Hepatocyte (in vitro differentiated cells): ENCODE measurements at regions not wholly inside any gene's neighbourhood (a gene's known extent, or its start where the extent isn't known, plus 50 kb on each side); places are given as distances from the start of the nearest gene placed in this dataset.

Experiments used
- DNase-seq: peaks from one replicate; pipeline ENCODE4 v3.0.0-alpha.2; 2016; ENCODE audit warnings: low spot score
- H2AFZ ChIP-seq: fragments of 200-600 bp; sonication (generic); 2 replicates; pipeline ENCODE4 v1.6.0; 2016; ENCODE audit warnings: antibody characterized with exemption, mild to moderate bottlenecking
- H3K27ac ChIP-seq: fragments of 200-600 bp; sonication (generic); 2 replicates; pipeline ENCODE4 v1.5.1; 2016; ENCODE audit warnings: mild to moderate bottlenecking
- H3K27me3 ChIP-seq: fragments of 200-600 bp; sonication (generic); 2 replicates; pipeline ENCODE4 v1.6.1; 2016
- H3K36me3 ChIP-seq: fragments of 200-600 bp; sonication (generic); replicated peaks from 2 replicates; pipeline ENCODE4 v1.5.1; 2016; ENCODE audit warnings: low read depth; ENCODE audit not compliant: insufficient read depth
- H3K4me1 ChIP-seq: fragments of 200-600 bp; sonication (generic); 2 replicates; pipeline ENCODE4 v1.5.1; 2016; ENCODE audit warnings: mild to moderate bottlenecking, moderate library complexity; ENCODE audit not compliant: insufficient read depth
- H3K4me2 ChIP-seq: fragments of 200-600 bp; sonication (generic); 2 replicates; pipeline ENCODE4 v1.6.0; 2016
- H3K4me3 ChIP-seq: fragments of 200-600 bp; sonication (generic); 2 replicates; pipeline ENCODE4 v1.5.1; 2016; ENCODE audit warnings: mild to moderate bottlenecking
- H3K79me2 ChIP-seq: fragments of 200-600 bp; sonication (generic); 2 replicates; pipeline ENCODE4 v1.6.0; 2017; ENCODE audit warnings: mild to moderate bottlenecking
- H3K9me2 ChIP-seq: fragments of 200-600 bp; sonication (generic); replicated peaks from 2 replicates; pipeline ENCODE4 v1.6.0; 2017; ENCODE audit warnings: mild to moderate bottlenecking; ENCODE audit not compliant: insufficient read depth
- H3K9me3 ChIP-seq: fragments of 200-600 bp; sonication (generic); 2 replicates; pipeline ENCODE4 v1.5.1; 2016; ENCODE audit warnings: low read depth, mild to moderate bottlenecking
- H4K20me1 ChIP-seq: fragments of 200-600 bp; sonication (generic); 2 replicates; pipeline ENCODE4 v1.6.0; 2016; ENCODE audit warnings: mild to moderate bottlenecking; ENCODE audit not compliant: insufficient read depth, poor library complexity, severe bottlenecking
- CTCF ChIP-seq: fragments of 200-600 bp; sonication (generic); IDR thresholded peaks from 2 replicates; pipeline ENCODE4 v1.5.1; 2016; ENCODE audit warnings: antibody characterized with exemption, mild to moderate bottlenecking; ENCODE audit not compliant: poor library complexity
- EZH2 ChIP-seq: fragments of 200-600 bp; sonication (generic); IDR thresholded peaks from 2 replicates; pipeline ENCODE4 v1.6.1; 2016; ENCODE audit warnings: antibody characterized with exemption, mild to moderate bottlenecking, borderline replicate concordance
- EZH2phosphoT487 ChIP-seq: fragments of 200-600 bp; sonication (generic); IDR thresholded peaks from one replicate; pipeline ENCODE4 v1.6.1; 2018; ENCODE audit warnings: antibody characterized with exemption, mild to moderate bottlenecking, low read depth, moderate library complexity; ENCODE audit not compliant: unreplicated experiment, severe bottlenecking
- WGBS: methylation state at CpG from one replicate; pipeline ENCODE4 v1.1.6; 2016; ENCODE audit warnings: low lambda C conversion rate; ENCODE audit errors: missing lambda C conversion rate; 5-methylcytosine and 5-hydroxymethylcytosine counted together

GRCh38 chr11:69429716-69430491 lies 51.6 kb upstream of the LINC01488 start:
- Histone ChIP-seq H3K4me1 (no peaks in the 10 kb centered on the region), H3K4me3 (no peak overlapping the region), H3K4me2 (no peak overlapping the region), H3K36me3 (no peaks in the 10 kb centered on the region), H3K27ac (no peak overlapping the region), H2AFZ (no peak overlapping the region), H4K20me1 (no peaks in the 10 kb centered on the region), H3K79me2 (no peaks in the 10 kb centered on the region), H3K9me3 (no peaks in the 10 kb centered on the region), H3K27me3 (no peaks in the 10 kb centered on the region), H3K9me2 (no peaks in the 10 kb centered on the region)
- DNase-seq: no peak
- 95% methylated on average over 30 of the region's 30 CpGs for WGBS
- TF ChIP-seq EZH2 (no peak), CTCF (no peak), EZH2phosphoT487 (no peak)

GRCh38 chr11:69430566-69430965 lies 50.9 kb upstream of the LINC01488 start:
- 86% methylated on average over 5 of the region's 5 CpGs for WGBS
- H3K4me3 ChIP-seq: no peak overlapping the region
- H3K9me3 ChIP-seq: no peaks in the 10 kb centered on the region
- no peaks in the 10 kb centered on the region for H3K4me1 ChIP-seq
- H2AFZ ChIP-seq: no peak overlapping the region
- no peak overlapping the region for H3K4me2 ChIP-seq
- no peaks in the 10 kb centered on the region for H3K9me2 ChIP-seq
- H3K27ac ChIP-seq: no peak overlapping the region
- TF ChIP-seq CTCF (no peak), EZH2phosphoT487 (no peak), EZH2 (no peak)
- DNase-seq: no peak
- H3K27me3 ChIP-seq: no peaks in the 10 kb centered on the region
- H4K20me1 ChIP-seq: no peaks in the 10 kb centered on the region
- H3K36me3 ChIP-seq: no peaks in the 10 kb centered on the region
- H3K79me2 ChIP-seq: no peaks in the 10 kb centered on the region

DNA sequence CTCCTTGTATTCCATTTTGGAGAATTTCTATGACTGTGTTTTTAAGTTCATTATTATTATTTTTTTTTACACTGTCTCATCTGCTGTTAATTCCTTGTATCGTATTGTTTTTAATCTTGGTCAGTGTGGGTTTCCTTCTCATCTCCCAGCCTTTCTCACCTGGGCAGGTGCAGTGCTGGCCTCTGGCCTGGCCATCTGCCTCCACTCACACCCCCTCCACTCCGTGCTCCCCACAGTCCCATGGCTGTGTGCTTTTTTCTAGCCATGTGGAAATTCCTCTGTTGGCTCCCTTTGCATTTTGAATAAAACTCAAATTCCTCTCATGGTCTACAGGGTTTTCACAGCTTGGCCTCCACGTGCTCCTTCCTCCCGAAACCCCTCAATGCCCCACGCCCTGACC lies 50.3 kb upstream of the LINC01488 start:
- H2AFZ ChIP-seq: no peak overlapping the region
- no peak for TF ChIP-seq EZH2
- TF ChIP-seq CTCF: no peak
- TF ChIP-seq EZH2phosphoT487: no peak

More for the DNA sequence above, 50.3 kb upstream of the LINC01488 start:
- Histone ChIP-seq H3K4me1 (no peaks in the 10 kb centered on the region), H3K27me3 (no peaks in the 10 kb centered on the region), H3K9me2 (no peaks in the 10 kb centered on the region), H3K4me2 (no peak overlapping the region), H3K4me3 (no peak overlapping the region), H3K27ac (no peak overlapping the region), H3K9me3 (no peaks in the 10 kb centered on the region), H3K36me3 (no peaks in the 10 kb centered on the region), H3K79me2 (no peaks in the 10 kb centered on the region), H4K20me1 (no peaks in the 10 kb centered on the region)
- WGBS: 83% methylated on average over 5 of the region's 5 CpGs
- DNase-seq: no peak
